ENCODE measurements at regions not wholly inside any gene's neighbourhood (a gene's known extent, or its start where the extent isn't known, plus 50 kb on each side); places are given as distances from the start of the nearest gene placed in this dataset.

DNA sequence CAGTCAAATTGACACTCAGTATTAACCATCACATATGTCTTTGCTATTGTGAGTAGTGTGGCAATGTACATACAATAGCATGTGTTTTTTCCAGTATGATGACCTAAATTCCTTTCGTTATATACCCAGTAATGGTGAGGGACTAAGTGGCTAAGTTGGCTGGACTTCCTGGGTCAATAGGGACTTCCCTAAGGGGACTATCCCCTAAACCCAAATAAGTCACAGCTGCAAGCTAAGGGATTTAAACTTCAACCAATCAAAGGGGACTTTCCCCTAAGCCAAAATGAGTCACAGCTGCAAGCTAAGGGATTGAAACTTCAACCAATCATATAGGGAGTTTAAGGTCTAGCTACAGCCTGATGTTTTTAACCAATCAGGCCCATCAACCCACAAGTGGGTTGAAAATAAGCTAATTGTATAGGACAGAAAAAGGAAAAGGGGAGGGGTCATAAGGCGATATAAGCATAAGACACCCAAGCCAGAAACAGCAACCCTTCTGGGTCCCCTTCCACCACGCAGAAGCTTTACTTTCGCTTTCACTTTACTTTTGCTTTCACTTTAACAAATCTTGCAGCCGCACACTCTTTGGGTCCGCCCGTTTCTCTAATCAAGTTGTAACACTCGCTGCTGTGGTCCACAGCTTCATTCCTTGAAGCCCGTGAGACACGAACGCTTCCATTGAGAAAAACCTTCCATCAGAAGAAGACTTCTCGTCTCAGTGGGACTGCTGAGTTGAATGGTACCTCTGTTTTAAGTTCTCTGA lies 404.4 kb downstream of the FLRT2 start:
- peak; percentile 15 for DNase-seq (ENCODE audit: low spot score)
- Histone ChIP-seq H3K9me3 (ENCODE audit: low read length) (peaks cover 33% of the 10 kb centered on the region), H3K36me3 (replicated peaks in 1 of 2; ENCODE audit: control insufficient read depth in 1 of 2, insufficient read depth in 2 of 2, low read length in 2 of 2) (no peaks in the 10 kb centered on the region), H2AFZ (ENCODE audit: low read length) (peak overlapping the region; percentile 92), H3K27ac (ENCODE audit: extremely low read length, insufficient read depth, low read length) (no peak overlapping the region), H3K4me2 (ENCODE audit: low read depth, low read length) (peak overlapping the region; percentile 64), H3K79me2 (ENCODE audit: insufficient read depth, low read length) (no peaks in the 10 kb centered on the region), H3K27me3 (ENCODE audit: control insufficient read depth in 1 of 2, insufficient read depth in 2 of 2, low read length in 2 of 2) (no peaks in the 10 kb centered on the region), H4K20me1 (ENCODE audit: insufficient read depth, low read length) (no peaks in the 10 kb centered on the region), H3K9ac (ENCODE audit: insufficient read depth, low read depth, low read length) (peak overlapping the region; percentile 24; the same call in 1 of the 2 replicates), H3K4me3 (replicated peaks in 1 of 3; ENCODE audit: insufficient read depth in 1 of 3, low read depth in 2 of 3, low read length in 3 of 3) (peak overlapping the region; percentile 55 to 86 (median 62)), H3K4me1 (ENCODE audit: insufficient read depth, low read length) (no peaks in the 10 kb centered on the region)
- ChIA-PET CTCF (ENCODE audit: low intra/inter-chr PET ratio, low total read pairs) (no interaction called here), POLR2A (no interaction called here)
- WGBS (ENCODE audit: low lambda C conversion rate), result 12% methylated on average over 12 of the region's 12 CpGs
- in situ Hi-C loops (cut with HindIII; ENCODE audit: extremely low pct_ligation_motif_present, low pct_unique_long_range_greater_than_20kb), result no loop called here
- FAIRE-seq, result no peak
- peak; percentile 68 for ATAC-seq
- intact Hi-C loops (cut with micrococcal nuclease; ENCODE audit: unreplicated experiment), result no loop called here
- BruUV-seq (replicated peaks), result no TSS peak
- TF ChIP-seq SMC3 (IDR thresholded peaks at IDR 0.05; ENCODE audit: low read length) (no peak), ONECUT2 (CRISPR knock-in tag; IDR thresholded peaks at IDR 0.05) (no peak), FOXA1 (IDR thresholded peaks at IDR 0.05) (no peak), FOXA1 (CRISPR knock-in tag; IDR thresholded peaks at IDR 0.05) (no peak), EEA1 (CRISPR knock-in tag; IDR thresholded peaks at IDR 0.05; ENCODE audit: borderline replicate concordance) (no peak), HOXA5 (CRISPR knock-in tag; IDR thresholded peaks at IDR 0.05) (no peak), ZNF142 (CRISPR knock-in tag; IDR thresholded peaks at IDR 0.05) (no peak), HDAC2 (CRISPR knock-in tag; IDR thresholded peaks at IDR 0.05) (no peak), MBNL3 (CRISPR knock-in tag; conservative IDR thresholded peaks at IDR 0.05) (no peak), HES4 (CRISPR knock-in tag; IDR thresholded peaks at IDR 0.05; ENCODE audit: borderline replicate concordance) (no peak), RFX5 (IDR thresholded peaks at IDR 0.05; ENCODE audit: low read depth, low read length) (no peak), NFYB (CRISPR knock-in tag; IDR thresholded peaks at IDR 0.05) (peak; percentile 45), ZFY (CRISPR knock-in tag; IDR thresholded peaks at IDR 0.05) (no peak), ZNF879 (CRISPR knock-in tag; IDR thresholded peaks at IDR 0.05) (no peak), ETV6 (CRISPR knock-in tag; conservative IDR thresholded peaks at IDR 0.05) (no peak), ZNF549 (CRISPR knock-in tag; IDR thresholded peaks at IDR 0.05) (no peak)
- TF ChIP-seq, protein P1, sequence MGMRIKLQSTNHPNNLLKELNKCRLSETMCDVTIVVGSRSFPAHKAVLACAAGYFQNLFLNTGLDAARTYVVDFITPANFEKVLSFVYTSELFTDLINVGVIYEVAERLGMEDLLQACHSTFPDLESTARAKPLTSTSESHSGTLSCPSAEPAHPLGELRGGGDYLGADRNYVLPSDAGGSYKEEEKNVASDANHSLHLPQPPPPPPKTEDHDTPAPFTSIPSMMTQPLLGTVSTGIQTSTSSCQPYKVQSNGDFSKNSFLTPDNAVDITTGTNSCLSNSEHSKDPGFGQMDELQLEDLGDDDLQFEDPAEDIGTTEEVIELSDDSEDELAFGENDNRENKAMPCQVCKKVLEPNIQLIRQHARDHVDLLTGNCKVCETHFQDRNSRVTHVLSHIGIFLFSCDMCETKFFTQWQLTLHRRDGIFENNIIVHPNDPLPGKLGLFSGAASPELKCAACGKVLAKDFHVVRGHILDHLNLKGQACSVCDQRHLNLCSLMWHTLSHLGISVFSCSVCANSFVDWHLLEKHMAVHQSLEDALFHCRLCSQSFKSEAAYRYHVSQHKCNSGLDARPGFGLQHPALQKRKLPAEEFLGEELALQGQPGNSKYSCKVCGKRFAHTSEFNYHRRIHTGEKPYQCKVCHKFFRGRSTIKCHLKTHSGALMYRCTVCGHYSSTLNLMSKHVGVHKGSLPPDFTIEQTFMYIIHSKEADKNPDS (CRISPR knock-in tag; IDR thresholded peaks at IDR 0.05), result no peak
- TF ChIP-seq, protein P2, sequence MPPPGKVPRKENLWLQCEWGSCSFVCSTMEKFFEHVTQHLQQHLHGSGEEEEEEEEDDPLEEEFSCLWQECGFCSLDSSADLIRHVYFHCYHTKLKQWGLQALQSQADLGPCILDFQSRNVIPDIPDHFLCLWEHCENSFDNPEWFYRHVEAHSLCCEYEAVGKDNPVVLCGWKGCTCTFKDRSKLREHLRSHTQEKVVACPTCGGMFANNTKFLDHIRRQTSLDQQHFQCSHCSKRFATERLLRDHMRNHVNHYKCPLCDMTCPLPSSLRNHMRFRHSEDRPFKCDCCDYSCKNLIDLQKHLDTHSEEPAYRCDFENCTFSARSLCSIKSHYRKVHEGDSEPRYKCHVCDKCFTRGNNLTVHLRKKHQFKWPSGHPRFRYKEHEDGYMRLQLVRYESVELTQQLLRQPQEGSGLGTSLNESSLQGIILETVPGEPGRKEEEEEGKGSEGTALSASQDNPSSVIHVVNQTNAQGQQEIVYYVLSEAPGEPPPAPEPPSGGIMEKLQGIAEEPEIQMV (CRISPR knock-in tag; IDR thresholded peaks at IDR 0.05; ENCODE audit: low read depth), result no peak
